A549 (cell line): ENCODE measurements at regions not wholly inside any gene's neighbourhood (a gene's known extent, or its start where the extent isn't known, plus 50 kb on each side); places are given as distances from the start of the nearest gene placed in this dataset.
"Not testable (repeated sequence)": the region's sequence is repeated elsewhere in the genome, so short reads cannot be mapped to it uniquely, and the experiment has no call there.

Experiments used
- ATAC-seq, 2 experiments: fragments of 200-7000 bp in 1 of 2; fragments of >200 bp in 1 of 2; cut with Nextera tagmentation in 1 of 2; cut with Tn5 transposase in 1 of 2; 3 replicates each; pipeline versions ENCODE4 v1.8.0 to v1.9.1; 2018 to 2020; ENCODE audit warnings: mild to moderate bottlenecking in 1 of 2, moderate library complexity in 1 of 2
- CTCF ChIA-PET: fragments of 300-600 bp; sonication (Branson Sonifier 250); formaldehyde crosslinking; extraction: SDS; loops from one replicate; lab custom pipeline; 2021; ENCODE audit warnings: antibody characterized with exemption, inconsistent platforms; lab: Yijun Ruan, JAX
- POLR2A ChIA-PET: fragments of 350-600 bp; formaldehyde crosslinking; extraction: SDS; loops from one replicate; lab custom pipeline; 2021; ENCODE audit warnings: antibody characterized with exemption, inconsistent platforms; lab: Yijun Ruan, JAX
- DNase-seq, 2 experiments: peaks; one replicate each; pipeline versions ENCODE4 v3.0.0 to v3.0.0-alpha.2; 2011 to 2016; ENCODE audit warnings: low read depth in 1 of 2, low spot score in 1 of 2
- FAIRE-seq: peaks from 2 replicates; lab custom pipeline; 2011; peaks lifted over from hg19 to GRCh38; lab: Jason Lieb, UNC
- H3K27ac ChIP-seq, 2 experiments: fragments of >200 bp; sonication (Bioruptor Twin); formaldehyde crosslinking; 3 replicates each; pipeline ENCODE4 v1.5.1; 2016 to 2017
- H3K4me1 ChIP-seq: fragments of >200 bp; sonication (Bioruptor Twin); formaldehyde crosslinking; 3 replicates; pipeline ENCODE4 v1.6.1; 2016
- H3K4me2 ChIP-seq: fragments of >200 bp; sonication (Bioruptor Twin); formaldehyde crosslinking; 3 replicates; pipeline ENCODE4 v1.6.1; 2016
- H3K4me3 ChIP-seq: fragments of >200 bp; sonication (Bioruptor Twin); formaldehyde crosslinking; 3 replicates; pipeline ENCODE4 v1.5.1; 2016
- H3K9me3 ChIP-seq: fragments of >200 bp; sonication (Bioruptor Twin); formaldehyde crosslinking; 3 replicates; pipeline ENCODE4 v1.6.1; 2016
- FOSB ChIP-seq: fragments of 250-450 bp; sonication (Bioruptor Pico); IDR thresholded peaks from 2 replicates; pipeline ENCODE4 v1.5.0; 2020; ENCODE audit warnings: mild to moderate bottlenecking, moderate library complexity
- JUNB ChIP-seq: fragments of >200 bp; sonication (Bioruptor Twin); formaldehyde crosslinking; IDR thresholded peaks from 2 replicates; pipeline ENCODE4 v1.6.1; 2016
- MAZ ChIP-seq: fragments of 150-350 bp; IDR thresholded peaks from 2 replicates; pipeline ENCODE4 v1.6.1; 2014; ENCODE audit warnings: antibody characterized with exemption, low read depth, low read length, borderline replicate concordance
- NR3C1 ChIP-seq: fragments of >200 bp; sonication (Bioruptor Twin); formaldehyde crosslinking; IDR thresholded peaks from 3 replicates; pipeline ENCODE4 v1.6.1; 2017
- RCOR1 ChIP-seq: fragments of 150-350 bp; IDR thresholded peaks from 2 replicates; pipeline ENCODE4 v1.6.1; 2014; ENCODE audit warnings: antibody characterized with exemption, low read length, low read depth
- RNF2 ChIP-seq: fragments of 200-600 bp; sonication (generic); IDR thresholded peaks from 2 replicates; pipeline ENCODE4 v1.6.1; 2016; ENCODE audit warnings: low read depth, mild to moderate bottlenecking, antibody characterized with exemption, moderate library complexity, borderline replicate concordance
- SMC3 ChIP-seq: fragments of >200 bp; sonication (Bioruptor Twin); formaldehyde crosslinking; IDR thresholded peaks from 3 replicates; pipeline ENCODE4 v1.6.1; 2018; ENCODE audit warnings: inconsistent platforms
- TP53 ChIP-seq: fragments of 250-450 bp; sonication (Bioruptor Pico); IDR thresholded peaks from 2 replicates; pipeline ENCODE4 v1.5.0; 2021; ENCODE audit warnings: mild to moderate bottlenecking, moderate library complexity
- ZC3H11A ChIP-seq: fragments of 450-650 bp; IDR thresholded peaks from 2 replicates; pipeline ENCODE4 v1.6.1; 2014; ENCODE audit warnings: antibody characterized with exemption, mild to moderate bottlenecking
- ZFP36 ChIP-seq: fragments of 450-650 bp; IDR thresholded peaks from 2 replicates; pipeline ENCODE4 v1.6.1; 2014; ENCODE audit warnings: borderline replicate concordance; ENCODE audit not compliant: partially characterized antibody
- ZSCAN20 ChIP-seq: fragments of 250-450 bp; sonication (Bioruptor Pico); IDR thresholded peaks from 2 replicates; pipeline ENCODE4 v1.8.0; 2022; ENCODE audit warnings: mild to moderate bottlenecking, moderate library complexity
- WGBS: methylation state at CpG from one replicate; pipeline ENCODE4 v1.1.6; 2017; ENCODE audit errors: missing lambda C conversion rate; 5-methylcytosine and 5-hydroxymethylcytosine counted together
- TF ChIP-seq, protein P1 (sequence below): fragments of 150-350 bp; IDR thresholded peaks from 2 replicates; pipeline ENCODE4 v1.6.1; 2014; ENCODE audit warnings: low read depth, mild to moderate bottlenecking, low read length
- TF ChIP-seq, protein P2 (sequence below): fragments of >200 bp; sonication (Bioruptor Twin); formaldehyde crosslinking; IDR thresholded peaks from 2 replicates; pipeline ENCODE4 v1.6.1; 2016
- TF ChIP-seq, protein P3 (sequence below): IDR thresholded peaks from 2 replicates; pipeline ENCODE4 v1.6.1; 2012
- TF ChIP-seq, protein P4 (sequence below): fragments of 450-650 bp; IDR thresholded peaks from 2 replicates; pipeline ENCODE4 v1.6.1; 2014; ENCODE audit warnings: antibody characterized with exemption
- TF ChIP-seq, protein P5 (sequence below): fragments of 200-600 bp; sonication (generic); IDR thresholded peaks from 2 replicates; pipeline ENCODE4 v1.6.1; 2016; ENCODE audit warnings: antibody characterized with exemption, mild to moderate bottlenecking, moderate library complexity

DNA sequence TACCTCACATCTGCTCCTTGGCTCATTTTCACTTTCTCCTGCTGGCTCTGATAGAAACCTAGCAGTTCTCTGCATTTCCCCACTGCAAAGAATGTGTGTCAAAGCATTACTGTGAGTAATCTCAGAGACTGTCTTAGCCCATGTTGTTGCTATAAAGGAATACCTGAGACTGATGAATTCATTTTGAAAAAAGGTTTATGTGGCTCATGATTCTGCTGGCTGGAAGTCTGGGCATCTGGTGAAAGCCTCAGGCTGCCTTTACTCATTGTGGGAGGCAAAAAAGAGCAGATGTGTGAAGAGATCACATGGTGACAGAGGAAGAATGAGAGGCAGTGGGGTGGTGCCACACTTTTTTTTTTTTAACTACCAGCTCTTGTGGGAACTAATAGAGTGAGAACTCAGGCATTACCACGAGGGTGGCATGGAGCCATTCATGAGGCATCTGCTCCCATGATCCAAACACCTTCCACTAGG lies 191.6 kb upstream of the CTNND2 start:
- ATAC-seq = no peak
- CTCF ChIA-PET = no interaction called here
- H3K4me2 ChIP-seq = no peak overlapping the region
- TF ChIP-seq FOSB = no peak
- TF ChIP-seq TP53 (CRISPR knock-in tag) = no peak
- TF ChIP-seq, protein P1, sequence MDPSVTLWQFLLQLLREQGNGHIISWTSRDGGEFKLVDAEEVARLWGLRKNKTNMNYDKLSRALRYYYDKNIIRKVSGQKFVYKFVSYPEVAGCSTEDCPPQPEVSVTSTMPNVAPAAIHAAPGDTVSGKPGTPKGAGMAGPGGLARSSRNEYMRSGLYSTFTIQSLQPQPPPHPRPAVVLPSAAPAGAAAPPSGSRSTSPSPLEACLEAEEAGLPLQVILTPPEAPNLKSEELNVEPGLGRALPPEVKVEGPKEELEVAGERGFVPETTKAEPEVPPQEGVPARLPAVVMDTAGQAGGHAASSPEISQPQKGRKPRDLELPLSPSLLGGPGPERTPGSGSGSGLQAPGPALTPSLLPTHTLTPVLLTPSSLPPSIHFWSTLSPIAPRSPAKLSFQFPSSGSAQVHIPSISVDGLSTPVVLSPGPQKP = no peak
- no peak for TF ChIP-seq SMC3
- TF ChIP-seq RCOR1 = no peak
- TF ChIP-seq, protein P2, sequence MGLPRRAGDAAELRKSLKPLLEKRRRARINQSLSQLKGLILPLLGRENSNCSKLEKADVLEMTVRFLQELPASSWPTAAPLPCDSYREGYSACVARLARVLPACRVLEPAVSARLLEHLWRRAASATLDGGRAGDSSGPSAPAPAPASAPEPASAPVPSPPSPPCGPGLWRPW = no peak
- no peak for TF ChIP-seq NR3C1
- TF ChIP-seq, protein P3, sequence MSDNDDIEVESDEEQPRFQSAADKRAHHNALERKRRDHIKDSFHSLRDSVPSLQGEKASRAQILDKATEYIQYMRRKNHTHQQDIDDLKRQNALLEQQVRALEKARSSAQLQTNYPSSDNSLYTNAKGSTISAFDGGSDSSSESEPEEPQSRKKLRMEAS = no peak
- TF ChIP-seq, all 56 proteins: peak for 0
- no peak for DNase-seq
- FAIRE-seq = no peak
- POLR2A ChIA-PET = no interaction called here
- 0% methylated on average over 1 of the region's 1 CpG for WGBS
- no peak overlapping the region for H3K4me3 ChIP-seq
- no peak overlapping the region for H3K27ac ChIP-seq
- H3K4me1 ChIP-seq = no peaks in the 10 kb centered on the region
- no peaks in the 10 kb centered on the region for H3K9me3 ChIP-seq

DNA sequence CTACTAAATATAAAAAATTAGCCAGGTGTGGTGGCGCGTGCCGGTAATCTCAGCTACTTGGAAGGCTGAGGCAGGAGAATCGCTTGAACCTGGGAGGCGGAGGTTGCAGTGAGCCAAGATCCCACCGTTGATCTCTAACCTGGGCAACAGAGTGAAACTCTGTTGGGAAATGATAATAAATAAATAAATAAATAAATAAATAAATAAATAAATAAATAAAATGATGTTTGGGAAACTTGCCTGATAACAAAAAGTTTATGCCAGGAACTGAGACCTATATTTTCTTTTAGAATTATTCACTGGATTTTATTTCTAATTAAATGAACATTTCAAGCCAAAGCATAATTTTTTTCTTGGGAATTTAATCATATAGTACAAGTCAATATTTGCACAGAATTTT lies 189.3 kb upstream of the CTNND2 start:
- ChIA-PET CTCF (no interaction called here), POLR2A (no interaction called here)
- TF ChIP-seq ZC3H11A = peak; percentile 56
- TF ChIP-seq RNF2 = no peak
- no peak for TF ChIP-seq MAZ
- Histone ChIP-seq H3K27ac (no peak overlapping the region), H3K4me2 (no peak overlapping the region), H3K4me1 (no peaks in the 10 kb centered on the region), H3K4me3 (no peak overlapping the region), H3K9me3 (no peaks in the 10 kb centered on the region)
- FAIRE-seq (no peak), ATAC-seq (no peak), DNase-seq (no peak)
- WGBS = 72% methylated on average over 6 of the region's 6 CpGs

DNA sequence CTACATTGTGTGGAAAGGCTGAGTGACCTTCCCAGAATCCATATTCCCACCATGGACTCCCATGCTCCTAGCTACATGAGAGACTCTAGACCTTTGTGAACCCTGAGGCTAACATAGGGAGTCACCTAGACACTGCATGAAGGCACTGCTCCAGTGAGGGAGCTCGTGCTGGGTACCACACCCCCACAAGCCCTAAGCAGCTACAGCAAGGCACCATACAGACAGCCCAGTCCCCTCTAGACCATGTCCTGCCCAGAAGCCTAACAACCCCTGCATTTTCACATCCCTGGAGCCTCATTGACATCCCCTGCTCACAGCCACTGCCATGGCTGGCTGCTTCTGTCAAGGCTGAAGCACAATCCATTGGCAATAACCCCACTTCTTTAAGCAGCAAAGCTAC lies 176.5 kb upstream of the CTNND2 start:
- no peak for TF ChIP-seq JUNB
- TF ChIP-seq, protein P4, sequence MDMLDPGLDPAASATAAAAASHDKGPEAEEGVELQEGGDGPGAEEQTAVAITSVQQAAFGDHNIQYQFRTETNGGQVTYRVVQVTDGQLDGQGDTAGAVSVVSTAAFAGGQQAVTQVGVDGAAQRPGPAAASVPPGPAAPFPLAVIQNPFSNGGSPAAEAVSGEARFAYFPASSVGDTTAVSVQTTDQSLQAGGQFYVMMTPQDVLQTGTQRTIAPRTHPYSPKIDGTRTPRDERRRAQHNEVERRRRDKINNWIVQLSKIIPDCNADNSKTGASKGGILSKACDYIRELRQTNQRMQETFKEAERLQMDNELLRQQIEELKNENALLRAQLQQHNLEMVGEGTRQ = no peak
- no peak for TF ChIP-seq RCOR1
- TF ChIP-seq ZSCAN20 = no peak
- TF ChIP-seq, protein P5, sequence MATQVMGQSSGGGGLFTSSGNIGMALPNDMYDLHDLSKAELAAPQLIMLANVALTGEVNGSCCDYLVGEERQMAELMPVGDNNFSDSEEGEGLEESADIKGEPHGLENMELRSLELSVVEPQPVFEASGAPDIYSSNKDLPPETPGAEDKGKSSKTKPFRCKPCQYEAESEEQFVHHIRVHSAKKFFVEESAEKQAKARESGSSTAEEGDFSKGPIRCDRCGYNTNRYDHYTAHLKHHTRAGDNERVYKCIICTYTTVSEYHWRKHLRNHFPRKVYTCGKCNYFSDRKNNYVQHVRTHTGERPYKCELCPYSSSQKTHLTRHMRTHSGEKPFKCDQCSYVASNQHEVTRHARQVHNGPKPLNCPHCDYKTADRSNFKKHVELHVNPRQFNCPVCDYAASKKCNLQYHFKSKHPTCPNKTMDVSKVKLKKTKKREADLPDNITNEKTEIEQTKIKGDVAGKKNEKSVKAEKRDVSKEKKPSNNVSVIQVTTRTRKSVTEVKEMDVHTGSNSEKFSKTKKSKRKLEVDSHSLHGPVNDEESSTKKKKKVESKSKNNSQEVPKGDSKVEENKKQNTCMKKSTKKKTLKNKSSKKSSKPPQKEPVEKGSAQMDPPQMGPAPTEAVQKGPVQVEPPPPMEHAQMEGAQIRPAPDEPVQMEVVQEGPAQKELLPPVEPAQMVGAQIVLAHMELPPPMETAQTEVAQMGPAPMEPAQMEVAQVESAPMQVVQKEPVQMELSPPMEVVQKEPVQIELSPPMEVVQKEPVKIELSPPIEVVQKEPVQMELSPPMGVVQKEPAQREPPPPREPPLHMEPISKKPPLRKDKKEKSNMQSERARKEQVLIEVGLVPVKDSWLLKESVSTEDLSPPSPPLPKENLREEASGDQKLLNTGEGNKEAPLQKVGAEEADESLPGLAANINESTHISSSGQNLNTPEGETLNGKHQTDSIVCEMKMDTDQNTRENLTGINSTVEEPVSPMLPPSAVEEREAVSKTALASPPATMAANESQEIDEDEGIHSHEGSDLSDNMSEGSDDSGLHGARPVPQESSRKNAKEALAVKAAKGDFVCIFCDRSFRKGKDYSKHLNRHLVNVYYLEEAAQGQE = no peak
- no peak for TF ChIP-seq ZFP36
- H3K4me1 ChIP-seq = no peaks in the 10 kb centered on the region
- DNase-seq (no peak), ATAC-seq (no peak), FAIRE-seq (no peak)
- POLR2A ChIA-PET = no interaction called here
- CTCF ChIA-PET = no interaction called here
- no peak overlapping the region for H3K4me3 ChIP-seq
- no peaks in the 10 kb centered on the region for H3K9me3 ChIP-seq
- no CpG with 5 or more reads among the region's 1 CpG for WGBS
- H3K27ac ChIP-seq = no peak overlapping the region
- no peak overlapping the region for H3K4me2 ChIP-seq

DNA sequence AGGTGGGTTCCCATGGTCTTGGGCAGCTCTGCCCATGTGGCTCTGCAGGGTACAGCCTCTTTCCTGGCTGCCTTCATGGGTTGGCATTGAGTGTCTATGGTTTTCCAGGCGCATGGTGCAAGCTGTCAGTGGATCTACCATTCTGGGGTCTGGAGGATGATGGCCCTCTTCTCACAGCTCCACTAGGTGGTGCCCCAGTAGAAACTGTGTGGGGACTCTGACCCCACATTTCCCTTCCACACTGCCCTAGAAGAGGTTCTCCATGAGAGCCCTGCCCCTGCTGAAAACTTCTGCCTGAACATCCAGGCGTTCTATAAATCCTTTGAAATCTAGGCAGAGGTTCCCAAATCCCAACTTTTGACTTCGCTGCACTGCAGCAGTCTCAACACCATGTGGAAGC lies 174.0 kb upstream of the CTNND2 start:
- 10% methylated on average over 2 of the region's 3 CpGs for WGBS
- DNase-seq, POLR2A ChIA-PET, H3K9me3 ChIP-seq, H3K4me3 ChIP-seq, ATAC-seq, H3K4me2 ChIP-seq, CTCF ChIA-PET, FAIRE-seq, H3K4me1 ChIP-seq, H3K27ac ChIP-seq: not testable (repeated sequence)
